Cardiac fibroblast (primary cell): ENCODE measurements at regions not wholly inside any gene's neighbourhood (a gene's known extent, or its start where the extent isn't known, plus 50 kb on each side); places are given as distances from the start of the nearest gene placed in this dataset.

Experiments used
- DNase-seq, 2 donors: peaks; one replicate each; pipeline versions ENCODE4 v3.0.0 to v3.0.0-alpha.2; 2010; ENCODE audit warnings: low read depth in 2 of 2
- H3K4me3 ChIP-seq, 2 donors: replicated peaks in 1 of 2; 1 replicate in 1 of 2; 2 replicates in 1 of 2; pipeline ENCODE4 v1.5.1; 2011; ENCODE audit warnings: low read depth in 2 of 2, low read length in 2 of 2, mild to moderate bottlenecking in 2 of 2, moderate library complexity in 1 of 2
- CTCF ChIP-seq: IDR thresholded peaks from one replicate; pipeline ENCODE4 v1.5.1; 2011; ENCODE audit warnings: low read depth, mild to moderate bottlenecking, low read length, inconsistent platforms

DNA sequence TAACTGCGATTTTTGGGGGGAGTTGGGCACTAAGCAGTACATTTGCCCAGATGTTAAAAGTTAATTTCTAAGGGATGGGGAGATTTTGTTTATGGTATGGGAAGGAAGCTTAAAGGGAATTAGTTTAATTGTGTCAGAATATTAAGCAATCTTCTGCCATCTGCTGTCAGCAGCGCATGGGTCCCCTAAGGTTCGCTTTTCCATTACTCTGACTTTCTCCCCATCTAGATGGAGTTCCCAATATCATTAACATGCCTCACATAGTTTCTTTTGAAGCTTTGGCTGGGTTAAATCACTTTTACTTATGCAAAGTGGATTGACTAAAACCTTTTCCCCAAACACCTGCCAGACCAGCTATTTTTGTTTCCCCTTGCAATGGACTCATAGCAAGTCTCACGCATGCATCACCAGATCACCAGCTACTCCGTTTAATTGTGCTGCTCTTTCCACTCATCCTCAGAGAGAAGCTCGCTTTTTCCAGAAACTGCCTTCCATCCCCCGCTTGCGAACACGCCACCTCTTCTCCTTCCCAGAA lies 172.7 kb downstream of the FAT3 start:
- DNase-seq, result no peak
- no peak for TF ChIP-seq CTCF
- no peak overlapping the region for H3K4me3 ChIP-seq

DNA sequence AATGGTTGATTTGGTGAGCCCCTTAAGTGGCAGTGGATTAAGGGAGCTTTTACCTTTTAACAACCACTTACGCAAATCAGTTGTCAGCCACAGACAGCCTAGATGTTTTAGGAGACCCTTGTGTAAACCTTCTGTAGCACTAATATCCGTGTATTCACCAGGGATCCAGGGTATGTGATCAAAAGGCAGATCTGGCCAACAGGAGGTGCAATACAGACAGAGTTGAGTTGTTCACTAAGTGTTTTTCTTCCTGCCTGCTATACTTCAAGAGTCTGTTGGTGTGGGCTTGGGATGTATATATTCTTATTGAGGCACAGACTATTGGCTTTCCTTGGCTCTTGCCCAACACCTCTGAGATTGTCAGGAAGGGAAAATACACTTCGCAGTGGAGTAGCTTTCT lies 175.1 kb downstream of the FAT3 start:
- TF ChIP-seq CTCF, result no peak
- DNase-seq, result no peak
- no peak overlapping the region for H3K4me3 ChIP-seq

DNA sequence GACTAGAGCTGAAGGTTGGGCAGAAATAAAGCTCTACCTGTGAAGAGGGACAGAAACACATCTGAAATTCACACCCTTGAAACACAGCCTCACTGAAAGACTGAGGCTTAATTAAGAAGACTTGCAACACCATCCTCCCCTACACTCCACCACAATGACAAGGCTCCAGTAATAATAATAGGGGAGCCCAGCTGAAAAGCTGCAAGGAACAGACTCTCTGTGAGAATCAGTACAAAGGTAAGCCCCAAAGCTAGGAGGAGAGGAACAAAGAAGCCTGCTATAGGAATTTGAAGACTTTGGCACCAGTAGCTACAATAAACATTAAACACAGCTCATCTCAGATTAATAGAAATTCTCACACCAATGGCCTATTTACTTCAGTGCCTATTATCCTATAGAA lies 176.9 kb downstream of the FAT3 start:
- TF ChIP-seq CTCF, result no peak
- no peak for DNase-seq
- H3K4me3 ChIP-seq, result no peak overlapping the region

DNA sequence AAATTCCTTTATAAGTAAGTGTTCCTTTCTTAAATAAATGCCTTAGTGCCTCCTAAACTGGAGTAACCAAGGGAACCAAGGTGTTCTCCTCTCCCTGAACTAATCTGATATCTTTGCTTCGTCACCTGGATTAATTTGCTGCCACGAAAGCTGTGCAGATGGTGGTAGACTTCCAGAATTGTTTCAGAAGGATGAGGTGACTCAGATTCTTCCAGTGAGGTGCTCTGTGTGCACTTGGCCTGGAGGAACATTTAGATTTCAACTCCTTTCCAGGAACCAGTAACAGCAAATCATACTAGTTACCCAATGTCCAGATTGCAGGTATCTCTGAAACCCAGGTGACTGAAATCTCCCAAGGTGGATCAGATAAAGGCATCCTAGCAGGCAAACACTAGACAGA lies 181.9 kb downstream of the FAT3 start:
- no peak for TF ChIP-seq CTCF
- no peak for DNase-seq
- H3K4me3 ChIP-seq, result no peak overlapping the region

DNA sequence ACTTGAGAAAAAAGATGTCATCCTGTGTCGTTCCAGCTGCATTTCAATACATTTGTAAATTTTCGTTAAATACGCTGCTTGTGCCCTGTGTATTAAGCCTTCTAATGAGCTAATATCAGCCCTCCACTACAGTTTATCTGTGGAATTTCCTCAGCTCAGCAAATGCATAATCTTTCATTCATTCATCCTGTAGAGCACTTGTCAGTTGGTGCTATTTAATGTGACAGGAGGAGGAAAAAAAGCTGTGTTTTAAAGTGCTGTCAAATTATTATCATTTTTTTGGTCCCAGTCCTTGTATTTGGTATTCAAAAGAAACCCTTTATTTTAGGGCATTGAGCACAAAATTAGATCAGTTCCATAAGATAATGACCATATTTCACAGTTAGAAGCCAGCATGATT lies 184.7 kb downstream of the FAT3 start:
- no peak for TF ChIP-seq CTCF

DNA sequence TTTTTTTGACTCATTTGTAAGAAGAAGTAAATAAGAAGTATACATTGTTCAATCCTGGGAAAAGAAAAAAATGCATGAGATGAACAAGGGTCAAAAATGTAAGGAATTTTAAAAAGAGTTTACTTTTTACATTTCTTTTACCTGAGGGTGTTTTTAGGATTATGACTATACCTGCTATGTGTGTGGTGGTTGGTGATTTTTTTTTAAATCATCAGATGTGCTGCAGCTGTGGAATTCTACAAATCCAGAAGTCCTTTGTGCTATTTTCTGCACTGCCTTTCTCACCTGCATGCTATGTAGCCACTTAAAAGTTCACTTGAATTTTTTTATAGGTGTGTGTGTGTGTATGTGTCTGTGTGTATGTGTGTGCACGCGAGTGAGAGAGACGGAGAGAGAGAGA lies 185.3 kb downstream of the FAT3 start:
- no peak overlapping the region for H3K4me3 ChIP-seq
- no peak for DNase-seq
- TF ChIP-seq CTCF, result no peak

More for the DNA sequence above, 184.7 kb downstream of the FAT3 start:
- no peak for DNase-seq
- no peak overlapping the region for H3K4me3 ChIP-seq

DNA sequence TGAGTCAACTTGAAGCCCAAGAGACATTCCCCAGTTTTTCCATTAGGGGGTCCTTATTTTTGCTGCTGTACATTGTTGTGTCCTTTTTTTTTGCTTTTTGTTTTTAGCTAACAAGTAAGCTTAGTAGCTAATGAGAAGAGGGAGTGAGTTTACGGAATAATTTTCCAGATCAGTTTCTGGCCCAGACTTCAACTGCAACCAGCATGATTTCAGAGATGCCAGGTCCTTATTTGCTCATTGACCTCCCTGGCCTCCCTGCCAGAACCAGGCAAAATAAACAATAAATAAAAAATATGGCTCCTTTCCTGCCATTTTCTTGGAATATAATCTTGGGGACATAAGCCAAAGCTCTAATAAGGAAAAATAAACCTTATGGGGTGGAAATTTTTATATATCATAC lies 185.9 kb downstream of the FAT3 start:
- TF ChIP-seq CTCF, result no peak
- no peak overlapping the region for H3K4me3 ChIP-seq
- DNase-seq, result no peak
